Activated CD4-positive, alpha-beta T cell treated with anti-CD3 and anti-CD28 coated beads, Interleukin-2, amount 50 U/mL, for 1 hour (primary cell): ENCODE measurements at regions not wholly inside any gene's neighbourhood (a gene's known extent, or its start where the extent isn't known, plus 50 kb on each side); places are given as distances from the start of the nearest gene placed in this dataset.
"Not testable (repeated sequence)": the region's sequence is repeated elsewhere in the genome, so short reads cannot be mapped to it uniquely, and the experiment has no call there.

Experiments used
- DNase-seq: peaks from one replicate; pipeline ENCODE4 v3.0.0-alpha.2; 2020

DNA sequence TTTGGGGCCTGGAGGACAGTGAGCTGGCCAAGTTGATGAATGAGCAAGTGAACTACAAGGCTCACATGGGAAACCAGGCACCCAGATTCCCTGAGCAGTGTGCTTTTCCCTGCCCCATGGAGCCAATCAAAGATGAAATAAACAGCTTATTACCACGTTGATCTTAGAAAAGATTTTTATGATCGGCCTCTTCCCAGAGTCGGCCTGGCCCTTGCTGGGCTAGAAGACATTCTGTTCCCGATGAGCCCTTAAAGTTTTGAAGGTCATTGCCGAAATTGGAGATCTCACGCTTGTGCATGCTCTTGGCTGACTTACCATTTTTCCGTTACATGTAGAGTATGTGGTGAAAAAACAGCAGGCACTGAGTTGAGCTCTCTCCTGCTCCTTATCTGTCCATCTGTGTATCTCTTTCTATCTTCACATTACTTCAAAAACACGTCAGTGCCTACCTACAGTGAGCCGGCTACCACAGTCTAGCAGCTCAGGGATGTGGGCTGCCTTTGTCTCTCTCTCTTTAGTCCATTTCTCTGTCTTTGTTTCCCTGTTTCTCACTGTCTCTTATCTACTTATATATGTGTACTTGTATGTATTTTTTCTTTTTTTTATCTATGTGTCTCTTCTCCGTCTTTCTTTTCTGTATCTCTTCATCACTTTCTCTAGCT, 248.8 kb upstream of the USP24 start:
- DNase-seq, result no peak

- DNase-seq, result no peak
Observed at GRCh38 chr1:55457874-55458273, 242.7 kb upstream of the USP24 start.

DNA sequence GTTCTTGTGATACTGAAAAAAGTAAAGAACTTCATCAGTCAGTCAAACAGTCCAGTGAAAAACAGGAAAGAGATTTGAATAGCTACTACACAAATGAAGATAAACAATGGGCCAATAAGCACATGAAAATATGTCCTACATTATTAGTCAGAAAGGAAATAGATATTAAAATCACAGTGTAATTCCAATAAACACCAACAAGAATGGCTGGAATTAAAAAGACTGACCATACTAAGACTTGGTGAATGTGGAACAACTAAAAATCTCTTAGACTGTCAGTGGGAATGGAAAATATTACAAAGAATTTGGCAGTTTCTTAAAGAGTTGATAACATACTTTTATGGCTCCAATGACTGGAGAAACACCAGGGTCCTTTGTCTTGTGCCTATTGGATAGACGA, 241.8 kb upstream of the USP24 start:
- no peak for DNase-seq

GRCh38 chr1:55448261-55448660, 233.1 kb upstream of the USP24 start:
- no peak for DNase-seq

DNA sequence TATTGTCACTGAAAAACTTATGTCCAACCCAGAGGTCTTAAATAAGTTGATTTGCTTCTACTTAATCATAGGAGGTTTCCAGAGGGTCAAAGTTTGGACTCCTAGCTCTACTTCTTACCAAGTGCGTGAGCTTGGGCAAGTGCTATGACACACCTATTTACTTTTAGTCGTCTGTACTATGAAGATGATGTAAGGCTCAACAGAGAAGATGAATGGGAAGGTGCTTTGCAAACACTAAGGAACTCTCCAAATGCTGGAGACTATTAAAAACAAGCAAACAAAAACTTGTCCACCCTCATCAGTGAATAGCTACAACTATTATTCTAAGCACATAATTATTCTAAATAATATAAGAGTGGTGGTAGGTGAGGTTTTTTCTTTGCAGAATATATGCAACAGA, 232.3 kb upstream of the USP24 start:
- DNase-seq, result no peak

DNA sequence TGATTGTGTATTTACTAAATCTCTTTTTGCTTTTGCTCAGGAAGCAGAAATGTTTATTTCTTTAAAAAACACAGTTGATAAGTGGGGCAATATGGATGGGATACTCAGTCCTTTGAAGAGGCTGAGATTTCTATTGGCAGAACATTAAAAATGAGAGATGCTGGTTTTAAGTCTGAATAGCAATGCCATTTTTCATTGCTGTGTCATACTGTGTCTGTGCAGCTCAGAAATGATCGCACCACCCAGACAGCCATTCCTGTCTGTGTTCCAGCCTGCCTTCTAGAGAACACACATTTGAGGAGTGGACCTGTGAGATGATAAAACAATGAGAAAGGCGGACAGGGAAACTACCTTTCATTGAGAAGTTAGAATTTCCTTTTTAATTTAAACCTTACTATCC, 231.2 kb upstream of the USP24 start:
- DNase-seq, result no peak

DNA sequence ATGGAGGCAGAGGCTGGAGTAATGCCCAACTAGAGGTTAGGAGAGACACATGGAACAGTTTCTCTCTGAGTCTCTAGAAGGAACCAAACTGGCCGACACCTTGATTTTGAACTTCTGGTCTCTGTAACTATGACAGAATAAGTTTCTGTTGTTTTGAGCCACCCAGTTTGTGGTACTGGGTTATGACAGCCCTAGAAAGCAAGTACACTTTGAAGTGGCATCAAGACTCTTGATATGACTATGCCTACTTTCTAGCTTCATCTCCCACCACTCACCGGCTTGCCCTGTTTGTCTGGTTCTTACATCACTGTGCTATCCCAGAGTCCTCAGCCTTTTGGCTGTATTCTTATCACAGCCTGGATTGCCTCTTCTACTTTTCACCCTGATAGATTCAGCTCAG, 230.3 kb upstream of the USP24 start:
- no peak for DNase-seq

DNA sequence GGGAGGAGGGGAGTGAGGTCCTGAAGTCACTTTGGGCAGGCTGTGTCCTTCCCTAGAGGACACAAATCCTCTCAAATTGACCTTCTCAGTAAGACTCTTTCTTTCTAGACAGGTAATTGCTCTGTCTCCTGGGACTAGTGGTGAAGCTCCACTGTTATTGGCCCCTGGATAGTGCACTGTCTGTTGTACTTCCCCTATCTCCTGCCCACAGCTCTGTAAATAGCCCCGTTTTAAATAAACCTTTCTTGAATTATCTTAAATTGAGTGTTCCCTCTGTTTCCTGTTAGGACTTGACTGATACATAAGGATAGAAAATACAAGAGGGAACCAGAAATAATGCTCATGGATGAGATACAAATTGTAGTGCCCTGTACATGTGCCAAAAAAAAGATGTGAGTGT, 229.5 kb upstream of the USP24 start:
- DNase-seq, result no peak

DNA sequence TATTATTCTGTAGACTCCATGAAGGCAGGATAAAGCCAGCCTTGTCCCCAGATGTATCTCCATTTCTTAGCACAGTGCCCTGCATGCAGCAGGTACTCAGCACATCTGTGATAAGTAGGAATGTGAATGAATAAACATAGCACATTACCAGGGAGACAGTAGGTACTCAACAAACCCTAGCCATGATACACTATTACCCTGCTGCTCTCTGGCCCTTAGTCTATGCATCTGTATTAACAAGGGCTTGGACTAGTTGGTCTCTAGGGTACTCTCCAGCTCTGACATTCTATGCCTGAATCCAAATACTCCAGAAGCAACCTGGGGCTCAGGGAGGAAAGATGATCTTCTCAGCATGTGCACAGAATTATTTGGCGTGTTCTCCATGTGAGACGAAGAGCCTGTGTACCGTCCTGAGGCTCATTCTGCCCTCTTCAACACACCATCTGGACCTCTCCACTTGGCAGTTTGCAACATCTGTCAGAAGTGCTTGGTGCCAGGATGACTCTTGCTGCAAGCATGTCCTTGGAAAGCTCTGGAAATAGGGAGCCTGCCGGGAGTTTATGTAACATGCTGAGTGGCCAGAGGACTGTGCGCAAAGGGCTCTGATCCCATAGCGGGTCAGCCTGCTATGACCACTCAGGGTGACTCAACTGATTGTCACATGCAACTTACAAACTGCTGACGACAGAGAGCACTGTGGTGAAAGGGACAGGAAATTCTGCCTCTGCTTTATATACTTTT, 228.2 kb upstream of the USP24 start:
- no peak for DNase-seq

- DNase-seq, result no peak
Observed at GRCh38 chr1:55441489-55441888, 226.3 kb upstream of the USP24 start.

GRCh38 chr1:55437692-55438091, 222.5 kb upstream of the USP24 start:
- no peak for DNase-seq

GRCh38 chr1:55430720-55431119, 215.6 kb upstream of the USP24 start:
- not testable (repeated sequence) for DNase-seq

- DNase-seq, result not testable (repeated sequence)
Observed at GRCh38 chr1:55430206-55430605, 215.0 kb upstream of the USP24 start.

- DNase-seq, result no peak
Observed at GRCh38 chr1:55428944-55429931, 214.1 kb upstream of the USP24 start.

DNA sequence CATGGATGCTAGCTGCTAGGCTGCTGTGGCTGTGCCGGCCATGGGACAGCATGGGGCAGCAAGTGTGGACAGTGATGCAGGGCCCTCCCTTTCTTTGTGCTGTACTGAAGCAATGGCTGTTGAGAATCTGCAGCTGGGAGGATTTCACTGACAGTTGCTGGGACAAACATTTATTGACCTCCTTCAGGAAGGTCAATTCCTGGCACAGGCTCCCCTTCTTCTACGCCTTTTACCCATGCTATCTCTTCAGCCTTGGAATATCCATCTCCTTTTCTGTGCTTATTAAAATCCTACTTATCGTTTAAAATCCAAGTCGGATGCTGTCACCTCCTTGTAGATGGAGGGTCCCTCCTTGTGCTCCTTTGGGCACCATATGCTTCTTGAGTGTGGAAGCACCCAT, 213.1 kb upstream of the USP24 start:
- DNase-seq, result no peak

- DNase-seq, result no peak
Observed at GRCh38 chr1:55427606-55428005, 212.4 kb upstream of the USP24 start.

- DNase-seq, result no peak
Observed at GRCh38 chr1:55426619-55427018, 211.5 kb upstream of the USP24 start.

DNA sequence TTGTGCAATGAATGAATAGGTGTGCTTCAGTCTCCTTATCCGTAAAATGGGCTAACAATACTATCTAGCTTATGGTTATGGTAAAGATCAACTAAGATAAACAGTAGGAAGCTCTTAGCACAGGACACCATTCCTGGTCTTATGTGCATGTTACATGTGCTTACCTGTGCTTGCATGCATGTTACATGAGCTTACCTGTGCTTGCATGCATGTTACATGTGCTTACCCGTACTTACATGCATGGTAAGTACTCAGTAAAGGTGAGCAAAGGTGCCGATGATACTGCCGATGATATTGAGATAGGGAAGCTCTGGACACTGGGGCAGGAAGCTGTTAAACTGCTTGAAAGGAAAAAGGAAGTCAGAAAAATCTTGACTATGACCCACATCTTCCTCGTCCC, 211.0 kb upstream of the USP24 start:
- DNase-seq, result no peak

- no peak for DNase-seq
Observed at GRCh38 chr1:55425310-55425930, 210.3 kb upstream of the USP24 start.

GRCh38 chr1:55423376-55423775, 208.2 kb upstream of the USP24 start:
- no peak for DNase-seq

DNA sequence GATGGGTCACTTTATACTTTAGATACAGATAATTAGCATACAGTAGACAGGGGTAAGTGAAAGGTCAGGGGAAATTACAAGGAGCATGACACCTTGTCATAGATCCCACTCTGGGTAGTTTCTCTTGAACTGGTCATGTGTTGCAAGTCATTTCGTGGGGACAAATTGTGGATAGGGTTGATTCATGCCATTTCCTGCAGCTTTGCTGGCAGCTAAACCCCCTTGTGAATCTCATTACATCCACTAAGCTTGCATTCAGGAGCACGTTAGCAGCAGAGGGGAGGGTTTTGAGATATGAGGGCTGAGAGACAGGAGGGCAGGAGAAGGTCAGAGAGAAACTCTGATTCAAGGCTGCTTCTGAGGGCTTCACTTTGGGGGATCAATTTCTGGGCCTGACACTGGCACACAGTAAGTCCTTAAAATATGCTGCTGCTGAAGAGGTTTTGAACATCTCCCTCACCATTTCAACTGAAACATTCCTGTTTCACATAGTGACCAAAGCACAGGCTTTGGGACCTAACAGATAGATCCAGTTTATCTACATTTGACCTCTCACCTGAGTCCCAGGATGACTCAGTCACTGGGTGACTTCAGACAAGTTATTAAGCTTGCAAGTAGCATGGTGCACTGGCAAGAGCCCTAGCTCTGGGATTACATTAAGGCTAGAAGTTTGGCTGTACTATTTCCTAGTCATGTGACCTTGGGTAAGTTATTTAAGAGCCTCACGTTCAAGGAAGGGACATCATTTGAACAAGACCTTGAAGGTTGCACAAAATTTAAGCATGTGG, 206.0 kb upstream of the USP24 start:
- no peak for DNase-seq

- DNase-seq, result no peak
Observed at GRCh38 chr1:55420026-55420425, 204.9 kb upstream of the USP24 start.
